ENCODE measurements at regions not wholly inside any gene's neighbourhood (a gene's known extent, or its start where the extent isn't known, plus 50 kb on each side); places are given as distances from the start of the nearest gene placed in this dataset.
A peak's percentile ranks its signal among the peaks of the same experiment; 100 is the strongest.

GRCh38 chr3:16119887-16120286, 54.6 kb upstream of the GALNT15 start:
- intact Hi-C loops (cut with micrococcal nuclease) (no loop called here), in situ Hi-C loops (cut with MboI; ENCODE audit: low sequenced_read_pairs) (no loop called here), dilution Hi-C loops (cut with HindIII; ENCODE audit: low sequenced_read_pairs, unreplicated experiment) (no loop called here)
- ChIA-PET POLR2A (ENCODE audit: unreplicated experiment) (no interaction called here), CTCF (no interaction called here)
- H3K4me2 ChIP-seq (ENCODE audit: low read depth, low read length) = no peak overlapping the region
- H3K9me1 ChIP-seq (ENCODE audit: insufficient read depth, low read length) = peaks cover 16% of the 10 kb centered on the region
- no peaks in the 10 kb centered on the region for H3K27me3 ChIP-seq (ENCODE audit: control insufficient read depth, insufficient read depth, low read length)
- H3K14ac ChIP-seq (replicated peaks; ENCODE audit: low read depth, low read length) = peak overlapping the region; percentile 10
- no peak overlapping the region for H3K4me3 ChIP-seq (ENCODE audit: insufficient read depth, low read depth, low read length)
- no peaks in the 10 kb centered on the region for H4K20me1 ChIP-seq (ENCODE audit: insufficient read depth, low read length)
- TF ChIP-seq MAFK (IDR thresholded peaks at IDR 0.05; ENCODE audit: low read depth, low read length) (no peak), FOS (IDR thresholded peaks at IDR 0.05; ENCODE audit: low read depth, low read length) (no peak), RCOR1 (IDR thresholded peaks at IDR 0.05; ENCODE audit: insufficient replicate concordance, low read length) (no peak), CTCF (conservative IDR thresholded peaks at IDR 0.05; ENCODE audit: low read depth, low read length) (no peak), CHD1 (IDR thresholded peaks at IDR 0.05; ENCODE audit: low read depth, low read length) (no peak), RFX5 (IDR thresholded peaks at IDR 0.05; ENCODE audit: low read depth, low read length) (no peak), POLR2A (IDR thresholded peaks at IDR 0.05; ENCODE audit: low read depth, low read length) (no peak), RAD21 (IDR thresholded peaks at IDR 0.05; ENCODE audit: low read length) (no peak)
- H4K91ac ChIP-seq (ENCODE audit: insufficient read depth, low read depth, low read length) = peak overlapping the region; percentile 65; the same call in 1 of the 2 replicates
- peak overlapping the region; percentile 35 to 61; a peak in 3 of 4 replicates for H4K8ac ChIP-seq (ENCODE audit: low read depth in 2 of 2, low read length in 2 of 2)
- H3K36me3 ChIP-seq (ENCODE audit: control insufficient read depth, insufficient read depth, low read length) = no peaks in the 10 kb centered on the region
- peak overlapping the region; percentile 83; the same call in 2 of the 3 replicates for H2BK15ac ChIP-seq (ENCODE audit: low read depth, low read length)
- no peaks in the 10 kb centered on the region for H3K79me1 ChIP-seq (ENCODE audit: low read depth in 1 of 2, low read length in 2 of 2)
- H3K56ac ChIP-seq (ENCODE audit: extremely low read depth, insufficient read depth, low read length) = 0 out of 2 replicates have a peak overlapping the region, but pooled peaks have one; percentile 34
- H2BK5ac ChIP-seq (ENCODE audit: low read depth, low read length, poor library complexity, severe bottlenecking) = peak overlapping the region; percentile 1
- H3K4me1 ChIP-seq (ENCODE audit: control insufficient read depth, insufficient read depth, low read length) = peaks cover 17% of the 10 kb centered on the region
- peak overlapping the region; percentile 77; the same call in 1 of the 2 replicates for H4K5ac ChIP-seq (ENCODE audit: low read depth, low read length)
- H2BK120ac ChIP-seq (ENCODE audit: low read depth, low read length) = peak overlapping the region; percentile 95
- H3K18ac ChIP-seq (ENCODE audit: low read depth, low read length) = peak overlapping the region; percentile 87
- peaks cover 3% of the 10 kb centered on the region; the same call in 1 of the 2 replicates for H3K9me3 ChIP-seq (ENCODE audit: control insufficient read depth, insufficient read depth, low read length)
- H2AFZ ChIP-seq (replicated peaks; ENCODE audit: low read length, poor library complexity) = no peak overlapping the region
- H3K23ac ChIP-seq (ENCODE audit: low read depth, low read length) = peak overlapping the region; percentile 28; the same call in 1 of the 2 replicates
- no peak overlapping the region for H3K27ac ChIP-seq (ENCODE audit: insufficient read depth, low read length)
- no peak overlapping the region for H3K9ac ChIP-seq (ENCODE audit: low read depth, low read length)
- H2AK5ac ChIP-seq (ENCODE audit: low read depth, low read length) = peak overlapping the region; percentile 76
- BruUV-seq (replicated peaks) = no TSS peak
- ATAC-seq (ENCODE audit: low read depth) (no peak), DNase-seq (no peak)
- peak overlapping the region; percentile 41 for H3K4ac ChIP-seq (ENCODE audit: low read depth, low read length)
- no peak overlapping the region for H2AK9ac ChIP-seq (replicated peaks; ENCODE audit: low read depth, low read length, poor library complexity)
- peak overlapping the region; percentile 73 for H2BK20ac ChIP-seq (ENCODE audit: low read depth, low read length)

Data from IMR-90 (cell line).